Right lobe of liver (tissue), 4 donors: ENCODE measurements at regions not wholly inside any gene's neighbourhood (a gene's known extent, or its start where the extent isn't known, plus 50 kb on each side); places are given as distances from the start of the nearest gene placed in this dataset.
A peak's percentile ranks its signal among the peaks of the same experiment; 100 is the strongest.

ENCODE experiments used
- CTCF ChIP-seq, 4 donors: fragments of 200-600 bp in 3 of 4; fragments of 450-650 bp in 1 of 4; IDR thresholded peaks; one replicate each; pipeline versions ENCODE4 v1.5.1 to v1.8.0; 2016 to 2022; ENCODE audit warnings: antibody characterized with exemption in 4 of 4, mild to moderate bottlenecking in 2 of 4
- POLR2A ChIP-seq: fragments of 450-650 bp; IDR thresholded peaks from one replicate; pipeline ENCODE4 v1.6.1; 2017; ENCODE audit warnings: antibody characterized with exemption, mild to moderate bottlenecking
- donor health status: DM: no; HTN: no; CAD: no.
- donor health status: DM: no; HTN: no; CAD: no.
- donor health status: DM: no; HTN: yes; CAD: no.

- peak in 1 of 4 donors; percentile 6 for TF ChIP-seq CTCF (IDR thresholded peaks at IDR 0.05)
- TF ChIP-seq POLR2A: no peak
Measured at GRCh38 chr2:150909613-150910012, 352.1 kb downstream of the RBM43 start.
